GM10266 (cell line): ENCODE measurements at regions not wholly inside any gene's neighbourhood (a gene's known extent, or its start where the extent isn't known, plus 50 kb on each side); places are given as distances from the start of the nearest gene placed in this dataset.

Experiments used
- DNase-seq: peaks from one replicate; pipeline ENCODE4 v3.0.0; 2012; ENCODE audit errors: extremely low spot score
- TF ChIP-seq, protein P1 (sequence below): IDR thresholded peaks from 2 replicates; pipeline ENCODE4 v1.5.1; 2012; ENCODE audit warnings: mild to moderate bottlenecking, low read depth; ENCODE audit not compliant: control insufficient read depth, insufficient read depth; ENCODE audit errors: missing control alignments

DNA sequence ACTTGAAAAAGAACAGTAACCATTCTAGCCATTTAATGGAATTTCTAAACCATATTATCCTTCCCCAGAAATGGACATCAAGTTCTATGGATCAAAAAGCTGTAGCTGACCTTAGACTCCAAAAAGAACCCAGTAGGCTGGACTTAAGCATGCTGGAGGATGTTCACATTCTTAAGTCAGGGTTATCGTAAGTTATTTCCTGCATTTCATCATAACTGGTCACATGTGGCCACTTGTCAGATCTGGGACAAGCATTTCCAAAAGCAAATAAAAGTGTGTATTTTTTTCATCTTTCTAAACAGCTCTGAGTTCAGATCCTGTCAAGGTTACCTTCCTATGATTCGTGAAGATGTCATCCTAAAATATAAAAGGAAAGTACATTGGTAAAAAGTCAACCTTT, 274.5 kb upstream of the PTGER4 start:
- TF ChIP-seq, protein P1, sequence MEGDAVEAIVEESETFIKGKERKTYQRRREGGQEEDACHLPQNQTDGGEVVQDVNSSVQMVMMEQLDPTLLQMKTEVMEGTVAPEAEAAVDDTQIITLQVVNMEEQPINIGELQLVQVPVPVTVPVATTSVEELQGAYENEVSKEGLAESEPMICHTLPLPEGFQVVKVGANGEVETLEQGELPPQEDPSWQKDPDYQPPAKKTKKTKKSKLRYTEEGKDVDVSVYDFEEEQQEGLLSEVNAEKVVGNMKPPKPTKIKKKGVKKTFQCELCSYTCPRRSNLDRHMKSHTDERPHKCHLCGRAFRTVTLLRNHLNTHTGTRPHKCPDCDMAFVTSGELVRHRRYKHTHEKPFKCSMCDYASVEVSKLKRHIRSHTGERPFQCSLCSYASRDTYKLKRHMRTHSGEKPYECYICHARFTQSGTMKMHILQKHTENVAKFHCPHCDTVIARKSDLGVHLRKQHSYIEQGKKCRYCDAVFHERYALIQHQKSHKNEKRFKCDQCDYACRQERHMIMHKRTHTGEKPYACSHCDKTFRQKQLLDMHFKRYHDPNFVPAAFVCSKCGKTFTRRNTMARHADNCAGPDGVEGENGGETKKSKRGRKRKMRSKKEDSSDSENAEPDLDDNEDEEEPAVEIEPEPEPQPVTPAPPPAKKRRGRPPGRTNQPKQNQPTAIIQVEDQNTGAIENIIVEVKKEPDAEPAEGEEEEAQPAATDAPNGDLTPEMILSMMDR = no peak
- no peak for DNase-seq

- TF ChIP-seq, protein P1 = no peak
- DNase-seq = no peak
Measured at GRCh38 chr5:40404613-40405012, 275.1 kb upstream of the PTGER4 start.

DNA sequence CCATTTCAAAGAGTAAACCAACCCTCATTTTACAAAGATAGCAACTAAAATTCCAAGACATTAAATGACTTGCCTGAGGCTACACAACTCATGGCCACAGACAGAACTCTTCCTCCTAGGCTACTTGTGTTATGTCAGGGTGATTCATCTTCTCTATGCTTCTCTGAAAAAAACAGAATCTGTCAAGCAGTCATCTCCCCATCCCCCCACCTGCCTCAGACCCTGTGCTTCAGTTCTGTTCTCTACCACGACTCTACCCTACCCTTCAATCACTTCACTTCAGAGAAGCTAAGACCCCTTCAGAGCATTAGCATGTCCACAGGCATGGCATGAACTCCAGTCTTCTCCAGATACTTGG, 277.7 kb upstream of the PTGER4 start:
- TF ChIP-seq, protein P1 = no peak
- DNase-seq = no peak

- DNase-seq = no peak
- TF ChIP-seq, protein P1 = no peak
Measured at GRCh38 chr5:40401284-40402006, 278.3 kb upstream of the PTGER4 start.

- TF ChIP-seq, protein P1 = no peak
- no peak for DNase-seq
Measured at GRCh38 chr5:40400245-40400644, 279.5 kb upstream of the PTGER4 start.

GRCh38 chr5:40399349-40399748, 280.4 kb upstream of the PTGER4 start:
- no peak for DNase-seq
- TF ChIP-seq, protein P1 = no peak

GRCh38 chr5:40397976-40398375, 281.7 kb upstream of the PTGER4 start:
- TF ChIP-seq, protein P1 = no peak

More at GRCh38 chr5:40397976-40398375, 281.7 kb upstream of the PTGER4 start:
- no peak for DNase-seq
